T-helper 17 cell (primary cell): ENCODE measurements at regions not wholly inside any gene's neighbourhood (a gene's known extent, or its start where the extent isn't known, plus 50 kb on each side); places are given as distances from the start of the nearest gene placed in this dataset.
"Not testable (repeated sequence)": the region's sequence is repeated elsewhere in the genome, so short reads cannot be mapped to it uniquely, and the experiment has no call there.

ENCODE experiments used
- ATAC-seq: fragments of 150-1000 bp; cut with Tn5 transposase; 2 replicates; pipeline ENCODE4 v1.10.0; 2021; ENCODE audit warnings: mild to moderate bottlenecking, moderate library complexity
- DNase-seq, 3 donors: peaks; one replicate each; pipeline versions ENCODE4 v3.0.0 to v3.0.0-alpha.2; 2020 to 2021
- H3K9me3 ChIP-seq: one replicate; pipeline ENCODE4 v1.7.0; 2013; ENCODE audit warnings: low read length, mild to moderate bottlenecking; ENCODE audit not compliant: control insufficient read depth, poor library complexity, severe bottlenecking
- H3K27ac Mint-ChIP-seq: one replicate; pipeline ENCODE4 v1.8.0; 2022; ENCODE audit warnings: mild to moderate bottlenecking, moderate library complexity, mixed read lengths
- H3K27me3 Mint-ChIP-seq: one replicate; pipeline ENCODE4 v1.8.0; 2022; ENCODE audit warnings: mixed read lengths
- H3K36me3 Mint-ChIP-seq: one replicate; pipeline ENCODE4 v1.8.0; 2022; ENCODE audit warnings: low read depth, mixed read lengths
- H3K4me1 Mint-ChIP-seq: one replicate; pipeline ENCODE4 v1.8.0; 2022; ENCODE audit warnings: mild to moderate bottlenecking, mixed read lengths
- H3K4me3 Mint-ChIP-seq: one replicate; pipeline ENCODE4 v1.8.0; 2022; ENCODE audit warnings: mild to moderate bottlenecking, moderate library complexity, mixed read lengths

DNA sequence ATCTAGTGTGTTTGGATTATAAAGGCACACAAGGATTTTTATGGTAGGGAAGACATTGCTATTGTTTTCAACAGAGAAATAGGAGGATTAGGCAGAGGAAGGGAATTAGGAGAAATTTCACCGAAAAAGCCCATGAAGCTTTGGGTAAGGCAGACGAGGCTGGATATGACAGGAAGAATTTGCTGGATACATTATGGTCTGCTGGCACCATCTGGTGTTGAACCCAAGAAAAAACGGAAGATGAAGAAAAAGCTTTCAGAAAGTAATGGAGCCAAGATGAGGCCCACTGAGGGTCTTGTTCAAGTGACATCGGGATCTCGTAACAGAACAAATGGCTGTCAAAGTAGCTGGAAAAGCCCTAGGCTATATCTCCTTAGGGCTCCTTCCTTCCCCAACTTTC lies 56.5 kb downstream of the OR2J2 start:
- no peak for DNase-seq
- Mint-ChIP-seq H3K4me3 (no peak overlapping the region), H3K4me1 (peaks cover 3% of the 10 kb centered on the region), H3K36me3 (peaks cover 2% of the 10 kb centered on the region), H3K27ac (no peak overlapping the region), H3K27me3 (peaks cover 69% of the 10 kb centered on the region)
- no peaks in the 10 kb centered on the region for H3K9me3 ChIP-seq
- ATAC-seq, result no peak

DNA sequence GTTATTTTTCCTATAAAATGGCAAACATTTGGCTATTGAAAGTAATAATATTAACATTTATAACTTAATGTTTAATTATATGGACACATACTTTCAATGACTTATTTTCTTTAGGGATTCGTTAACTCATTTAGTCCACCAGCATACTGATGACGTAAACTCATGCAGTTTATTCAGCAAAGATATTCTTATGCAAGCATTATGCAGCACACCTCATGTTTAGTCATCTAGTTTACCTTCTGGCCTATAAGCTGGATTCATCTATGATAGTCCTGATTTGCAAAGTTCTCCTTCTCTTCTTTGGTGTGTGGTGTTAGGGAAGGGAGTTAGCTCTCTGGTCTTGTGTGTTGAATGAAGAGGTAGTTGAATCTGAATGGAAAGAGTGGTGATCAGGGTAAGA lies 60.0 kb downstream of the OR2J2 start:
- Mint-ChIP-seq H3K27ac (no peak overlapping the region), H3K36me3 (peaks cover 2% of the 10 kb centered on the region), H3K4me3 (no peak overlapping the region), H3K4me1 (peaks cover 3% of the 10 kb centered on the region), H3K27me3 (peaks cover 59% of the 10 kb centered on the region)
- ATAC-seq, result no peak
- H3K9me3 ChIP-seq, result no peaks in the 10 kb centered on the region
- DNase-seq, result no peak

DNA sequence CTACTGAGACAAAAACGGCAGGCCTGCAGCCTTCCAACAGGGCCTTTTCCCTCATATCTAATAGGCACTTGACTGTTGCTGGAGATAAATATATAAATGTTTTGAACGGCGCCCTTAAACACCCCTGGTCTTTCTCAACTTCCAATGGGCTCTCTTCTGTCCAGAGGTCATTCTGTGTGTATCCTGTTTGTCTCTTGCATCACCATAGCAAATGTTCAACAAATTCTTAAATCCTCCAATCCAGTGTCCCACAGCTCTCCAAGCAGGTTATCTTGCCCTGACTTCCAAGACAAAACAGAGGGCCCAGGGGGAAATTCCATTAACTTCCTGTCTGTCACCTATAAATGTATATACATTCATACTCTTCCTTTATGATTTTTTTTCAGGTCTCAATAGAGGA lies 62.0 kb downstream of the OR2J2 start:
- Mint-ChIP-seq H3K4me1 (no peaks in the 10 kb centered on the region), H3K36me3 (peaks cover 2% of the 10 kb centered on the region), H3K4me3 (no peak overlapping the region), H3K27ac (no peak overlapping the region), H3K27me3 (peaks cover 45% of the 10 kb centered on the region)
- no peaks in the 10 kb centered on the region for H3K9me3 ChIP-seq
- DNase-seq (no peak), ATAC-seq (no peak)

DNA sequence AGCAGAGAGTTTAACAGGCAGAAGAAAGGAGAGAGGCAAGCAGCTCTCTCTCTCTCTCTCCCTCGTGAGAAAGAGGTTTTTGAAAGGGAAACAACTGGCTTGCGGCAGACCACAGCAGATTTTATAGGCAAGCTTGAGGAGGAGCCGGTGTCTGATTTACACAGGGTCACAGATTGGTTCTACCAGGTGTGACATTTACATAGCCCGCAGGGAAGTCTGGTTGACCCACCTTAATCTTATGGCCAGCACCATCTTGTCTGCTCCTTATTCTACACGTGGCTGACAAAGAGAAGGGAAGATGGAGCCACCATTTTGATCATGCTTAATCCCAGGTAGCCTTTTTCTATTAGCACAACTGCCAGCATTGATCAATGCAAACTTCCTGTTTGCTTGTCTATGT lies 65.4 kb downstream of the OR2J2 start:
- no peak for ATAC-seq
- peaks cover 18% of the 10 kb centered on the region for H3K27me3 Mint-ChIP-seq
- H3K9me3 ChIP-seq, result no peaks in the 10 kb centered on the region
- H3K27ac Mint-ChIP-seq, result no peak overlapping the region
- DNase-seq, result no peak
- no peaks in the 10 kb centered on the region for H3K4me1 Mint-ChIP-seq
- H3K4me3 Mint-ChIP-seq, result no peak overlapping the region
- no peaks in the 10 kb centered on the region for H3K36me3 Mint-ChIP-seq

DNA sequence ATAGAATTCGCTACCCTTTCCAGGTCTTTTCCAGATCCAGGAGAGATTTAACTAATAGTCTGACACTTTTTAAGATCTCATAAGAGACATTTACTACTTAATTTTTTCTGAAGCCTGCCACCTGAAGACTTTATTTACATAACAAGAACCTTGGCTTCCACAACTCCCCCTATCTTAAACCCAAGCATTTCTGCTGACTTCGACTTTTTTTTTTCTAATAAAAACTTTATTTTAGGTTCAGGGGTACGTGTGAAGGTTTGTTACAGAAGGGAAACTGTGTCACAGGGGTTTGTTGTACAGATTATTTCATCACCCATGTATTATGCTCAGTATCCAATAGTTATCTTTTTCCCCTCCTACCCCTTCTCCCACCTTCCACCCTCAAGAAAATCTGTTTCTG lies 64.9 kb upstream of the OR14J1 start:
- DNase-seq (no peak), ATAC-seq (no peak)
- no peaks in the 10 kb centered on the region for H3K36me3 Mint-ChIP-seq
- H3K27ac Mint-ChIP-seq, result no peak overlapping the region
- H3K9me3 ChIP-seq, result no peaks in the 10 kb centered on the region
- no peak overlapping the region for H3K4me3 Mint-ChIP-seq
- H3K4me1 Mint-ChIP-seq, result no peaks in the 10 kb centered on the region
- H3K27me3 Mint-ChIP-seq, result peaks cover 14% of the 10 kb centered on the region

DNA sequence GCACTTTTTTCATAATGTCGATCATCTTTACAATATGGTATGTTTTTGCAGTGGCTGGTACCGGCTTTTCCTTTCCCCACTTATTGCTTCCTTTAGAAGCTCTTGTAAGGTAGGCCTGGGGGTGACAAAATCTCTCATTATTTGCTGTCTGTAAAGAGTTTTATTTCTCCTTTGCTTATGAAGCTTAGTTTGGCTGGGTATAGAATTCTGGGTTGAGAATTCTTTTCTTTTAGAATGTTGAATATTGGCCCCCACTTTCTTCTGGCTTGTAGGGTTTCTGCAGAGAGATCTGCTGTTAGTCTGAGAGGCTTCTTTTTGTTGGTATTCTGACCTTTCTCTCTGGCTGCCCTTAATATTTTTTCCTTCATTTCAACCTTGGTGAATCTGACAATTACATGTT lies 58.5 kb upstream of the OR14J1 start:
- not testable (repeated sequence) for DNase-seq, H3K27me3 Mint-ChIP-seq, H3K4me3 Mint-ChIP-seq, H3K27ac Mint-ChIP-seq, H3K9me3 ChIP-seq, H3K36me3 Mint-ChIP-seq, H3K4me1 Mint-ChIP-seq, ATAC-seq
